ENCODE measurements at regions not wholly inside any gene's neighbourhood (a gene's known extent, or its start where the extent isn't known, plus 50 kb on each side); places are given as distances from the start of the nearest gene placed in this dataset.

GRCh38 chr2:83561592-83561991, 897.5 kb downstream of the SUCLG1 start:
- H3K4me3 Mint-ChIP-seq = no peak overlapping the region

GRCh38 chr2:83536556-83536955, 922.5 kb downstream of the SUCLG1 start:
- Mint-ChIP-seq H3K9me3 (peaks cover 10% of the 10 kb centered on the region), H3K36me3 (no peaks in the 10 kb centered on the region), H3K4me1 (no peaks in the 10 kb centered on the region), H3K4me3 (no peak overlapping the region), H3K27ac (no peak overlapping the region)
- ATAC-seq (no peak), DNase-seq (ENCODE audit: low spot score in 2 of 2) (no peak)

More at GRCh38 chr2:83561592-83561991, 897.5 kb downstream of the SUCLG1 start:
- DNase-seq (ENCODE audit: low spot score in 2 of 2) = no peak
- Mint-ChIP-seq H3K9me3 (peaks cover 13% of the 10 kb centered on the region), H3K27ac (no peak overlapping the region), H3K4me1 (no peaks in the 10 kb centered on the region), H3K36me3 (no peaks in the 10 kb centered on the region)
- no peak for ATAC-seq

DNA sequence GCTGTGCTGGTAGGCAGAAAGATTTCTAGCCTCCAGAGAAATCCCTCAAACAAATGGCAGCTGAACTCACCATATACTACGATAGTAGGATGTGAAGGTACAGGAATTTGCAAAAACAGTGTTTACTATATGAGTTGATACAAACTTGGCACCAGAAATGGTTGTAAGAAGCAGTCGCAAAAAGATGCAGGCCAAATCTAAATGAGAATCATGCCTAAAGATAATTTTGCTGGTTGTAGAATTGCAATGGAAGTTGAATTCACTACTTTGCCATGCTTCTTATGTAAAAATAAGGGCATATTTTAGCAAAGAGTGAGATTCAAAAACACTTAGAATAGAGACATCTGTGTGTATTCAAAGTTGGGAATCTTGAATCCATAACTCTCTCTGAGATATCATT, 924.7 kb downstream of the SUCLG1 start:
- no peaks in the 10 kb centered on the region for H3K36me3 Mint-ChIP-seq
- H3K4me1 Mint-ChIP-seq = no peaks in the 10 kb centered on the region
- H3K27ac Mint-ChIP-seq = no peak overlapping the region
- ATAC-seq = no peak
- H3K4me3 Mint-ChIP-seq = no peak overlapping the region
- DNase-seq (ENCODE audit: low spot score in 2 of 2) = no peak
- peaks cover 20% of the 10 kb centered on the region for H3K9me3 Mint-ChIP-seq

- DNase-seq (ENCODE audit: low spot score in 2 of 2) (no peak), ATAC-seq (no peak)
- Mint-ChIP-seq H3K4me3 (no peak overlapping the region), H3K36me3 (no peaks in the 10 kb centered on the region), H3K9me3 (peaks cover 19% of the 10 kb centered on the region), H3K4me1 (no peaks in the 10 kb centered on the region), H3K27ac (no peak overlapping the region)
These were observed 927.8 kb downstream of the SUCLG1 start for GRCh38 chr2:83531206-83531826.

- H3K36me3 Mint-ChIP-seq = no peaks in the 10 kb centered on the region
- ATAC-seq = no peak
- no peak for DNase-seq (ENCODE audit: low spot score in 2 of 2)
- H3K9me3 Mint-ChIP-seq = peaks cover 19% of the 10 kb centered on the region
- H3K4me1 Mint-ChIP-seq = no peaks in the 10 kb centered on the region
- no peak overlapping the region for H3K27ac Mint-ChIP-seq
- H3K4me3 Mint-ChIP-seq = no peak overlapping the region
These were observed 930.3 kb downstream of the SUCLG1 start for GRCh38 chr2:83528767-83529166.

DNA sequence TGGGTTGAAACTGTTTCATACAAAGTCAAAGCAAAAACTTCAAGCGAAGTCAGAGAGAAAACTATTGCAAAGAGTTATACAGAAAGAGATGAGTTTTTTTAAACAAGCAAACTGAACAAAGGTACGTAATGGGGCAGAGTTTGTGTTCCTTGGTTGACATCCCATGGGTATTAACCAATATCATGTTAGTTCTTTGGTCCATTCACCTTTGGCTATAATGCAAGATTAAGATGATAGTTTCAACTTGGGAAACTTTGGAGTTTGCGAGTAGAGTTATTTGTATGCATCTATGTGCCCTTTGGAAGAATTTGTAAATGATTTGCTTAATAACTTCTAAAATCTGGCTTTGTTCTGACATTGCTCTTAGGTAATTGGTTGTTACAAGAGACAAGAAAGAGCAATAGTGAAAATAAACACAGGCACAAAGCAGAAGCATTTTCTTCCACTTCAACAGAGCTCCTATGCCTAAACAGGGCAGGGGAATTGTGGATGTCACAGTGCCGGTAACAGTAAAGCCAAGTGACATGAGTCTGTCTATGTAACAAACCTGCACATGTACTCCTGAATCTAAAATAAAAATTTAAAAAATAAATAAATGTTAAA, 936.1 kb downstream of the SUCLG1 start:
- ATAC-seq (no peak), DNase-seq (ENCODE audit: low spot score in 2 of 2) (no peak)
- Mint-ChIP-seq H3K4me1 (no peaks in the 10 kb centered on the region), H3K36me3 (no peaks in the 10 kb centered on the region), H3K9me3 (peaks cover 6% of the 10 kb centered on the region), H3K4me3 (no peak overlapping the region), H3K27ac (no peak overlapping the region)

DNA sequence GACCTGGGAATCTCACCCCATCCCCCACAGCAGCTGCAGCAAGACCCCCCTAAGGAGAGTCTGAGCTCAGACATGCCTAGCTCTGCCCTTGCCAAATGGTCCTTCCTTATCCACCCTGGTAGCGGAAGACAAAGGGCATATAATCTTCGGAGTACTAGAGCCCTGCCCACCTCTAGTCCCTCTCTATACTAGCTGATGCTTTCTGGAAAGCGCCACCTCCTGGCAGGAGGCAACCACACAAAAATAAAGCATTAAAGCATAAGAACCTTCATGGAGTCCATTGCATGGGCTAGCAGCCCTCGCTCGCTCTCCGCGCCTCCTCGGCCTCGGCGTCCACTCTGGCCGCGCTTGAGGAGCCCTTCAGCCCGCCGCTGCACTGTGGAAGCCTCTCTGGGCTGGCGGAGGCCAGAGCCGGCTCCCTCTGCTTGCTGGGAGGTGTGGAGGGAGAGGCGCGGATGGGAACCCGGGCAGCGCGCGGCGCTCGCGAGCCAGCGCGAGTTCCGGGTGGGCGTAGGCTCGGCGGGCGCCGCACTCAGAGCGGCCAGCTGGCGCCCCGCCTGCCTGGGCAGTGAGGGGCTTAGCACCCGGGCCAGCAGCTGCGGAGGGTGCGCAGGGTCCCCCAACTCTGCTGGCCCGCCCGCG, 941.2 kb downstream of the SUCLG1 start:
- H3K36me3 Mint-ChIP-seq = no peaks in the 10 kb centered on the region
- ATAC-seq (no peak), DNase-seq (ENCODE audit: low spot score in 2 of 2) (no peak)
- H3K4me1 Mint-ChIP-seq = no peaks in the 10 kb centered on the region
- H3K9me3 Mint-ChIP-seq = peaks cover 7% of the 10 kb centered on the region
- no peak overlapping the region for H3K4me3 Mint-ChIP-seq
- no peak overlapping the region for H3K27ac Mint-ChIP-seq

- no peak for DNase-seq (ENCODE audit: low spot score in 2 of 2)
- Mint-ChIP-seq H3K4me3 (no peak overlapping the region), H3K9me3 (peaks cover 9% of the 10 kb centered on the region), H3K4me1 (no peaks in the 10 kb centered on the region), H3K36me3 (no peaks in the 10 kb centered on the region), H3K27ac (no peak overlapping the region)
- no peak for ATAC-seq
These were observed 942.6 kb downstream of the SUCLG1 start for GRCh38 chr2:83516503-83516902.

DNA sequence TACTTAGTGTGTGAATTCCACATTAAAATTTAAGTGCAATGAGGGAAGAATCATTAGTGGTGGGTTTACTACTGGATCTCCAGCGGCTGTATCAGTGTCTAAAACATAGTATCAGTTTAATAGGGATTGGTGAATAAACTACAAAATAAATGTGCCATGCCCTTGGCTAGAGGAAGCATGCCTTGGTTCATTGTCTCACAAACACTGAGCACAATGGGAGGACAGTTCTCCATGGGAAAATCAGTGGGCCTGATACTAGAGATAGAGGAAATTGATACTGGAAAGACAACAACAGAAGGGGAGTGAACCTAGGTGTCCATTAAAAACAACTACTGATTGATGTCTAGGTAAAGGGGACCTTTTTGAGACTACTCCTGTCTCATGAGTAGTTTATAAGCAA, 971.6 kb downstream of the SUCLG1 start:
- no peak for ATAC-seq
- DNase-seq (ENCODE audit: low spot score in 2 of 2) = no peak
- H3K9me3 Mint-ChIP-seq = peaks cover 12% of the 10 kb centered on the region

DNA sequence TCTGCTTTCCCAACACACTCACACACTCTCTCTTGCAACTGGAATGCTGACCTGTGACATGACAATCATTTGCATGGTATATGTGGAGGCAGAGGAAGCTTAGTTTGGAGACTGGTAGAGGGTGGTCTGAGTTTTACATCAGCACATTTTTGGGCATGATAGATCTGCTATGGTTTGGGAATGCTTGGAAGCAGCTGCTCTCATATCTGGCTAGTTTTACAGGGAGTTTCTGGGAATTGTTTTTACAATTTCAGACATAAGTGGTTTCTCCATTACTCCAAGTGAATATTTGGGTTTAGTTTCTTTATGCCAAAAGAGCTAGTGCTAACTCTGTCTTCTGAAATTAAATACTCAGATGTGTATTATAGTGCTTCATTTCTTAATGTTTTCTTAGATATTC, 977.6 kb downstream of the SUCLG1 start:
- Mint-ChIP-seq H3K9me3 (peaks cover 20% of the 10 kb centered on the region), H3K27ac (no peak overlapping the region), H3K4me3 (no peak overlapping the region), H3K4me1 (no peaks in the 10 kb centered on the region), H3K36me3 (no peaks in the 10 kb centered on the region)
- DNase-seq (ENCODE audit: low spot score in 2 of 2) = no peak
- no peak for ATAC-seq

More for the DNA sequence above, 971.6 kb downstream of the SUCLG1 start:
- no peak overlapping the region for H3K4me3 Mint-ChIP-seq
- no peaks in the 10 kb centered on the region for H3K36me3 Mint-ChIP-seq
- H3K4me1 Mint-ChIP-seq = no peaks in the 10 kb centered on the region
- H3K27ac Mint-ChIP-seq = no peak overlapping the region

GRCh38 chr2:83478037-83478436, 981.0 kb downstream of the SUCLG1 start:
- Mint-ChIP-seq H3K4me3 (no peak overlapping the region), H3K4me1 (no peaks in the 10 kb centered on the region), H3K27ac (no peak overlapping the region), H3K36me3 (no peaks in the 10 kb centered on the region), H3K9me3 (peaks cover 18% of the 10 kb centered on the region)
- no peak for DNase-seq (ENCODE audit: low spot score in 2 of 2)
- no peak for ATAC-seq

- Mint-ChIP-seq H3K36me3 (no peaks in the 10 kb centered on the region), H3K4me1 (no peaks in the 10 kb centered on the region), H3K9me3 (peaks cover 14% of the 10 kb centered on the region), H3K4me3 (no peak overlapping the region), H3K27ac (no peak overlapping the region)
- ATAC-seq = no peak
- no peak for DNase-seq (ENCODE audit: low spot score in 2 of 2)
These were observed 983.7 kb downstream of the SUCLG1 start for GRCh38 chr2:83475371-83475770.

DNA sequence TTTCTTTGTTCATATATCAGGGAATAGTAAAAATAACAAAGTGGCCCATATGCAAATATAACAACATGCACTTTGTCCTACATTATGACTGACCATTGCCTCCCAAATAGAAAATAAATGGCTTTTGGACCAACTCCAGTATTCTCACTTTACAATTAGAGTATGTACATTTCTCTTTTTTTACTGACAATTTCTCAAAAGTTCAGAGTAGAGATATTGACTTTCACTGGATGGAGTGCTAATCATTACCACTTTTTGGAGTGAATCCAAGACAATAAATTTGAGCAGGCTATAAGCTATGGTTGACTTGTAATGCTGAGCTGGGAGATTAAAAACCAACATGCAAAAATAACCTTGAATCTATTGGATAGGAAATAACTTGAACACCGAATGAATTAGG, 987.4 kb downstream of the SUCLG1 start:
- peaks cover 22% of the 10 kb centered on the region for H3K9me3 Mint-ChIP-seq
- H3K4me1 Mint-ChIP-seq = no peaks in the 10 kb centered on the region
- H3K36me3 Mint-ChIP-seq = no peaks in the 10 kb centered on the region
- H3K27ac Mint-ChIP-seq = no peak overlapping the region
- ATAC-seq (no peak), DNase-seq (ENCODE audit: low spot score in 2 of 2) (no peak)
- no peak overlapping the region for H3K4me3 Mint-ChIP-seq

- Mint-ChIP-seq H3K4me3 (no peak overlapping the region), H3K4me1 (no peaks in the 10 kb centered on the region), H3K36me3 (no peaks in the 10 kb centered on the region), H3K9me3 (peaks cover 21% of the 10 kb centered on the region), H3K27ac (no peak overlapping the region)
- ATAC-seq (no peak), DNase-seq (ENCODE audit: low spot score in 2 of 2) (no peak)
These were observed 988.2 kb downstream of the SUCLG1 start for GRCh38 chr2:83470928-83471327.

GRCh38 chr2:83464444-83464843, 994.6 kb downstream of the SUCLG1 start:
- H3K9me3 Mint-ChIP-seq = peaks cover 15% of the 10 kb centered on the region
- H3K27ac Mint-ChIP-seq = no peak overlapping the region
- H3K4me3 Mint-ChIP-seq = no peak overlapping the region
- H3K4me1 Mint-ChIP-seq = no peaks in the 10 kb centered on the region
- H3K36me3 Mint-ChIP-seq = no peaks in the 10 kb centered on the region
- ATAC-seq = no peak
- no peak for DNase-seq (ENCODE audit: low spot score in 2 of 2)

DNA sequence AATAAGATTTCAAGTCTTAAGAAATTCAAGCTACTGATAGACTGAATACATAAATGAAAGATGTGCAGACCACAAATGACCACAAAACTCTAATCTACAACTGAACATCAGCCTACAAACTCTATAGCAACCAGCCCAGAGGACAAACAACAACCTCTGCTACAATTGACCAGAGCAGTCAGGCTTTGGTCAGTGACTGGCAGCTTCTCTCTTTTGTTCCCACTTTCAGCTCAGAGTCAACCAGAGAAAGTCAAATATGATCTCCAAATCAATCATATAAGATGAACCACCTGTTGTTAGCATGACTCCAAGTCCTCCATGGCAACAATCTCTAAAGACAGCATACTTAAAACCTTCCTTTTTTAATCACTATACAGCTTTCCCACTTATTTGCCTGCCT, 996.2 kb downstream of the SUCLG1 start:
- DNase-seq (ENCODE audit: low spot score in 2 of 2) = no peak
- Mint-ChIP-seq H3K36me3 (no peaks in the 10 kb centered on the region), H3K9me3 (peaks cover 12% of the 10 kb centered on the region), H3K27ac (no peak overlapping the region), H3K4me1 (no peaks in the 10 kb centered on the region), H3K4me3 (no peak overlapping the region)
- ATAC-seq = no peak
